ENCODE measurements at regions not wholly inside any gene's neighbourhood (a gene's known extent, or its start where the extent isn't known, plus 50 kb on each side); places are given as distances from the start of the nearest gene placed in this dataset.
"Not testable (repeated sequence)": the region's sequence is repeated elsewhere in the genome, so short reads cannot be mapped to it uniquely, and the experiment has no call there.

GRCh38 chr5:36406023-36406422 is 104.3 kb upstream of the RANBP3L start:
- H3K36me3 ChIP-seq (ENCODE audit: insufficient read depth, low read length) = no peaks in the 10 kb centered on the region
- Mint-ChIP-seq H3K27me3 (peaks cover 6 to 23% of the 10 kb centered on the region in 2 donors), H3K9me3 (peaks cover 0 to 8% (median 0%) of the 10 kb centered on the region in 5 donors), H3K36me3 (no peaks in the 10 kb centered on the region), H3K4me3 (no peak overlapping the region), H3K4me1 (no peaks in the 10 kb centered on the region), H3K27ac (no peak overlapping the region)
- CTCF ChIA-PET = no interaction called here
- POLR2A ChIA-PET = no interaction called here
- no peak overlapping the region for H3K27ac ChIP-seq (ENCODE audit: low read depth, low read length)
- no peaks in the 10 kb centered on the region for H3K27me3 ChIP-seq (ENCODE audit: insufficient read depth, low read length, poor library complexity, severe bottlenecking)
- H3K9me3 ChIP-seq (ENCODE audit: low read length) = no peaks in the 10 kb centered on the region
- no peak overlapping the region for H3K4me3 ChIP-seq (ENCODE audit: low read length)
- no peak for DNase-seq
- no peaks in the 10 kb centered on the region for H3K4me1 ChIP-seq (ENCODE audit: insufficient read depth, low read length)

- H3K27ac ChIP-seq (ENCODE audit: low read depth, low read length) = no peak overlapping the region
- no peak for DNase-seq
- Mint-ChIP-seq H3K27ac (no peak overlapping the region), H3K36me3 (no peaks in the 10 kb centered on the region), H3K27me3 (peaks cover 6 to 23% of the 10 kb centered on the region in 2 donors), H3K4me3 (no peak overlapping the region), H3K4me1 (no peaks in the 10 kb centered on the region), H3K9me3 (peaks cover 0 to 8% (median 3%) of the 10 kb centered on the region in 5 donors)
- no peaks in the 10 kb centered on the region for H3K36me3 ChIP-seq (ENCODE audit: insufficient read depth, low read length)
- H3K9me3 ChIP-seq (ENCODE audit: low read length) = no peaks in the 10 kb centered on the region
- H3K4me3 ChIP-seq (ENCODE audit: low read length) = no peak overlapping the region
- CTCF ChIA-PET = no interaction called here
- no peaks in the 10 kb centered on the region for H3K4me1 ChIP-seq (ENCODE audit: insufficient read depth, low read length)
- POLR2A ChIA-PET = no interaction called here
- no peaks in the 10 kb centered on the region for H3K27me3 ChIP-seq (ENCODE audit: insufficient read depth, low read length, poor library complexity, severe bottlenecking)
These were observed 105.7 kb upstream of the RANBP3L start for GRCh38 chr5:36407396-36407795.

- H3K27me3 Mint-ChIP-seq = peaks cover 2 to 15% of the 10 kb centered on the region in 2 donors
- POLR2A ChIA-PET = not testable (repeated sequence)
These were observed 108.0 kb upstream of the RANBP3L start for GRCh38 chr5:36409711-36410110.

GRCh38 chr5:36410672-36411071 is 109.0 kb upstream of the RANBP3L start:
- H3K4me1 Mint-ChIP-seq; DNase-seq; POLR2A ChIA-PET; H3K27ac ChIP-seq (ENCODE audit: low read depth, low read length); H3K4me3 Mint-ChIP-seq; H3K27ac Mint-ChIP-seq; H3K9me3 Mint-ChIP-seq; H3K9me3 ChIP-seq (ENCODE audit: low read length); CTCF ChIA-PET; H3K36me3 Mint-ChIP-seq; H3K27me3 ChIP-seq (ENCODE audit: insufficient read depth, low read length, poor library complexity, severe bottlenecking); H3K36me3 ChIP-seq (ENCODE audit: insufficient read depth, low read length); H3K4me1 ChIP-seq (ENCODE audit: insufficient read depth, low read length); H3K4me3 ChIP-seq (ENCODE audit: low read length): not testable (repeated sequence)
- H3K27me3 Mint-ChIP-seq = peaks cover 2 to 13% of the 10 kb centered on the region in 2 donors

More at GRCh38 chr5:36409711-36410110, 108.0 kb upstream of the RANBP3L start:
- H3K27ac Mint-ChIP-seq; DNase-seq; H3K4me1 Mint-ChIP-seq; H3K4me3 Mint-ChIP-seq; H3K27me3 ChIP-seq (ENCODE audit: insufficient read depth, low read length, poor library complexity, severe bottlenecking); H3K9me3 Mint-ChIP-seq; H3K27ac ChIP-seq (ENCODE audit: low read depth, low read length); H3K4me3 ChIP-seq (ENCODE audit: low read length); H3K36me3 ChIP-seq (ENCODE audit: insufficient read depth, low read length); H3K9me3 ChIP-seq (ENCODE audit: low read length); CTCF ChIA-PET; H3K36me3 Mint-ChIP-seq; H3K4me1 ChIP-seq (ENCODE audit: insufficient read depth, low read length): not testable (repeated sequence)

- Histone ChIP-seq H3K4me1 (ENCODE audit: insufficient read depth, low read length) (no peaks in the 10 kb centered on the region), H3K36me3 (ENCODE audit: insufficient read depth, low read length) (no peaks in the 10 kb centered on the region), H3K4me3 (ENCODE audit: low read length) (no peak overlapping the region), H3K9me3 (ENCODE audit: low read length) (no peaks in the 10 kb centered on the region), H3K27ac (ENCODE audit: low read depth, low read length) (no peak overlapping the region), H3K27me3 (ENCODE audit: insufficient read depth, low read length, poor library complexity, severe bottlenecking) (no peaks in the 10 kb centered on the region)
- Mint-ChIP-seq H3K27me3 (peaks cover 1 to 4% of the 10 kb centered on the region in 2 donors), H3K9me3 (peaks cover 0 to 7% (median 3%) of the 10 kb centered on the region in 5 donors), H3K4me3 (no peak overlapping the region), H3K4me1 (peaks cover 5 to 11% (median 11%) of the 10 kb centered on the region in 3 donors), H3K27ac (no peak overlapping the region), H3K36me3 (no peaks in the 10 kb centered on the region)
- no peak for DNase-seq
- CTCF ChIA-PET = interaction anchor here (0.5 kb wide), 1 partner anchor 280 kb away, joined by 3 read pairs; no protein-coding TSS in a partner anchor
- POLR2A ChIA-PET = no interaction called here
These were observed 113.2 kb upstream of the RANBP3L start for GRCh38 chr5:36414869-36415282.

- no peaks in the 10 kb centered on the region for H3K36me3 Mint-ChIP-seq
- H3K27me3 ChIP-seq (ENCODE audit: insufficient read depth, low read length, poor library complexity, severe bottlenecking) = no peaks in the 10 kb centered on the region
- ChIA-PET POLR2A (no interaction called here), CTCF (no interaction called here)
- H3K4me1 Mint-ChIP-seq = peaks cover 5 to 12% (median 11%) of the 10 kb centered on the region in 3 donors
- H3K27ac ChIP-seq (ENCODE audit: low read depth, low read length) = no peak overlapping the region
- peaks cover 1 to 4% of the 10 kb centered on the region in 2 donors for H3K27me3 Mint-ChIP-seq
- H3K9me3 ChIP-seq (ENCODE audit: low read length) = no peaks in the 10 kb centered on the region
- DNase-seq = no peak
- no peak overlapping the region for H3K4me3 ChIP-seq (ENCODE audit: low read length)
- no peak overlapping the region for H3K4me3 Mint-ChIP-seq
- H3K27ac Mint-ChIP-seq = no peak overlapping the region
- peaks cover 0 to 2% (median 0%) of the 10 kb centered on the region in 5 donors for H3K9me3 Mint-ChIP-seq
- no peaks in the 10 kb centered on the region for H3K4me1 ChIP-seq (ENCODE audit: insufficient read depth, low read length)
- no peaks in the 10 kb centered on the region for H3K36me3 ChIP-seq (ENCODE audit: insufficient read depth, low read length)
These were observed 114.9 kb upstream of the RANBP3L start for GRCh38 chr5:36416605-36417004.

- Mint-ChIP-seq H3K4me3 (no peak overlapping the region), H3K4me1 (peaks cover 5 to 12% (median 11%) of the 10 kb centered on the region in 3 donors), H3K9me3 (peaks cover 0 to 2% (median 0%) of the 10 kb centered on the region in 5 donors), H3K36me3 (no peaks in the 10 kb centered on the region), H3K27me3 (peaks cover 1 to 4% of the 10 kb centered on the region in 2 donors), H3K27ac (no peak overlapping the region)
- CTCF ChIA-PET = no interaction called here
- POLR2A ChIA-PET = no interaction called here
- H3K4me3 ChIP-seq (ENCODE audit: low read length) = no peak overlapping the region
- no peaks in the 10 kb centered on the region for H3K9me3 ChIP-seq (ENCODE audit: low read length)
- no peaks in the 10 kb centered on the region for H3K36me3 ChIP-seq (ENCODE audit: insufficient read depth, low read length)
- H3K27me3 ChIP-seq (ENCODE audit: insufficient read depth, low read length, poor library complexity, severe bottlenecking) = no peaks in the 10 kb centered on the region
- DNase-seq = no peak
- no peak overlapping the region for H3K27ac ChIP-seq (ENCODE audit: low read depth, low read length)
- no peaks in the 10 kb centered on the region for H3K4me1 ChIP-seq (ENCODE audit: insufficient read depth, low read length)
These were observed 115.5 kb upstream of the RANBP3L start for GRCh38 chr5:36417221-36417620.

GRCh38 chr5:36417668-36418067 is 116.0 kb upstream of the RANBP3L start:
- no peak overlapping the region for H3K27ac ChIP-seq (ENCODE audit: low read depth, low read length)
- ChIA-PET POLR2A (no interaction called here), CTCF (no interaction called here)
- Mint-ChIP-seq H3K27me3 (peaks cover 1 to 2% of the 10 kb centered on the region in 2 donors), H3K36me3 (no peaks in the 10 kb centered on the region), H3K9me3 (peaks cover 0 to 2% (median 0%) of the 10 kb centered on the region in 5 donors), H3K27ac (no peak overlapping the region), H3K4me3 (no peak overlapping the region), H3K4me1 (peaks cover 5 to 12% (median 11%) of the 10 kb centered on the region in 3 donors)
- H3K4me3 ChIP-seq (ENCODE audit: low read length) = no peak overlapping the region
- no peaks in the 10 kb centered on the region for H3K9me3 ChIP-seq (ENCODE audit: low read length)
- no peaks in the 10 kb centered on the region for H3K36me3 ChIP-seq (ENCODE audit: insufficient read depth, low read length)
- no peak for DNase-seq
- no peaks in the 10 kb centered on the region for H3K27me3 ChIP-seq (ENCODE audit: insufficient read depth, low read length, poor library complexity, severe bottlenecking)
- no peaks in the 10 kb centered on the region for H3K4me1 ChIP-seq (ENCODE audit: insufficient read depth, low read length)
